ENCODE measurements at regions not wholly inside any gene's neighbourhood (a gene's known extent, or its start where the extent isn't known, plus 50 kb on each side); places are given as distances from the start of the nearest gene placed in this dataset.
"Not testable (repeated sequence)": the region's sequence is repeated elsewhere in the genome, so short reads cannot be mapped to it uniquely, and the experiment has no call there.

GRCh38 chr15:26114128-26114527, 251.0 kb upstream of the ATP10A start:
- H3K9me3 Mint-ChIP-seq; POLR2A ChIA-PET; H3K27ac Mint-ChIP-seq; H3K27me3 Mint-ChIP-seq; DNase-seq; H3K4me1 Mint-ChIP-seq; CTCF ChIA-PET; H3K4me3 Mint-ChIP-seq; H3K36me3 Mint-ChIP-seq (ENCODE audit: low read depth): not testable (repeated sequence)

- H3K9me3 Mint-ChIP-seq = no peaks in the 10 kb centered on the region
- no peaks in the 10 kb centered on the region for H3K4me1 Mint-ChIP-seq
- no peak overlapping the region for H3K27ac Mint-ChIP-seq
- ChIA-PET CTCF (no interaction called here), POLR2A (no interaction called here)
- no peak for DNase-seq
- H3K4me3 Mint-ChIP-seq = no peak overlapping the region
- H3K27me3 Mint-ChIP-seq = peaks cover 2% of the 10 kb centered on the region
- no peaks in the 10 kb centered on the region for H3K36me3 Mint-ChIP-seq (ENCODE audit: low read depth)
These were observed 250.2 kb upstream of the ATP10A start for GRCh38 chr15:26113296-26113695.

GRCh38 chr15:26109203-26109602, 246.1 kb upstream of the ATP10A start:
- Mint-ChIP-seq H3K27me3 (peaks cover 5% of the 10 kb centered on the region), H3K36me3 (ENCODE audit: low read depth) (no peaks in the 10 kb centered on the region), H3K4me3 (no peak overlapping the region), H3K4me1 (no peaks in the 10 kb centered on the region), H3K27ac (no peak overlapping the region), H3K9me3 (no peaks in the 10 kb centered on the region)
- ChIA-PET POLR2A (no interaction called here), CTCF (no interaction called here)
- DNase-seq = no peak

GRCh38 chr15:26106556-26106955, 243.4 kb upstream of the ATP10A start:
- no peaks in the 10 kb centered on the region for H3K9me3 Mint-ChIP-seq
- CTCF ChIA-PET = no interaction called here
- peaks cover 5% of the 10 kb centered on the region for H3K27me3 Mint-ChIP-seq
- H3K4me1 Mint-ChIP-seq = no peaks in the 10 kb centered on the region
- no peak overlapping the region for H3K4me3 Mint-ChIP-seq
- DNase-seq = no peak
- POLR2A ChIA-PET = no interaction called here
- no peak overlapping the region for H3K27ac Mint-ChIP-seq
- H3K36me3 Mint-ChIP-seq (ENCODE audit: low read depth) = no peaks in the 10 kb centered on the region

- ChIA-PET CTCF (no interaction called here), POLR2A (no interaction called here)
- Mint-ChIP-seq H3K4me3 (no peak overlapping the region), H3K27ac (no peak overlapping the region), H3K27me3 (peaks cover 3% of the 10 kb centered on the region), H3K9me3 (no peaks in the 10 kb centered on the region), H3K4me1 (no peaks in the 10 kb centered on the region), H3K36me3 (ENCODE audit: low read depth) (no peaks in the 10 kb centered on the region)
- DNase-seq = no peak
These were observed 239.9 kb upstream of the ATP10A start for GRCh38 chr15:26103002-26103404.

- Mint-ChIP-seq H3K4me1 (no peaks in the 10 kb centered on the region), H3K27ac (no peak overlapping the region), H3K4me3 (no peak overlapping the region), H3K27me3 (peaks cover 3% of the 10 kb centered on the region), H3K9me3 (no peaks in the 10 kb centered on the region), H3K36me3 (ENCODE audit: low read depth) (no peaks in the 10 kb centered on the region)
- no peak for DNase-seq
- ChIA-PET CTCF (no interaction called here), POLR2A (no interaction called here)
These were observed 239.2 kb upstream of the ATP10A start for GRCh38 chr15:26102365-26102764.

- H3K4me1 Mint-ChIP-seq = no peaks in the 10 kb centered on the region
- H3K27ac Mint-ChIP-seq = no peak overlapping the region
- H3K36me3 Mint-ChIP-seq (ENCODE audit: low read depth) = no peaks in the 10 kb centered on the region
- no peaks in the 10 kb centered on the region for H3K27me3 Mint-ChIP-seq
- no peaks in the 10 kb centered on the region for H3K9me3 Mint-ChIP-seq
- ChIA-PET CTCF (interaction anchor here (0.7 kb wide), 1 partner anchor 30 kb away, joined by 3 read pairs; no protein-coding TSS in a partner anchor), POLR2A (no interaction called here)
- DNase-seq = no peak
- H3K4me3 Mint-ChIP-seq = no peak overlapping the region
These were observed 238.3 kb upstream of the ATP10A start for GRCh38 chr15:26101443-26101842.

- POLR2A ChIA-PET = no interaction called here
- CTCF ChIA-PET = no interaction called here
- Mint-ChIP-seq H3K4me3 (no peak overlapping the region), H3K36me3 (ENCODE audit: low read depth) (no peaks in the 10 kb centered on the region), H3K9me3 (no peaks in the 10 kb centered on the region), H3K4me1 (no peaks in the 10 kb centered on the region), H3K27ac (no peak overlapping the region), H3K27me3 (peaks cover 7% of the 10 kb centered on the region)
- DNase-seq = no peak
These were observed 235.7 kb upstream of the ATP10A start for GRCh38 chr15:26098801-26099200.

- peaks cover 7% of the 10 kb centered on the region for H3K27me3 Mint-ChIP-seq
- ChIA-PET POLR2A (no interaction called here), CTCF (no interaction called here)
- no peaks in the 10 kb centered on the region for H3K4me1 Mint-ChIP-seq
- no peaks in the 10 kb centered on the region for H3K36me3 Mint-ChIP-seq (ENCODE audit: low read depth)
- DNase-seq = no peak
- H3K4me3 Mint-ChIP-seq = no peak overlapping the region
- H3K27ac Mint-ChIP-seq = no peak overlapping the region
- H3K9me3 Mint-ChIP-seq = no peaks in the 10 kb centered on the region
These were observed 234.1 kb upstream of the ATP10A start for GRCh38 chr15:26097216-26097615.

GRCh38 chr15:26096581-26096980, 233.5 kb upstream of the ATP10A start:
- CTCF ChIA-PET = no interaction called here
- H3K27ac Mint-ChIP-seq = no peak overlapping the region
- POLR2A ChIA-PET = no interaction called here

GRCh38 chr15:26095710-26096330, 232.7 kb upstream of the ATP10A start:
- Mint-ChIP-seq H3K4me1 (no peaks in the 10 kb centered on the region), H3K9me3 (no peaks in the 10 kb centered on the region), H3K4me3 (no peak overlapping the region), H3K27ac (no peak overlapping the region), H3K36me3 (ENCODE audit: low read depth) (no peaks in the 10 kb centered on the region), H3K27me3 (peaks cover 10% of the 10 kb centered on the region)
- CTCF ChIA-PET = interaction anchor here (0.6 to 1.0 kb wide), 2 partner anchors 9 to 66 kb away, joined by 3 to 4 read pairs; no protein-coding TSS in a partner anchor
- POLR2A ChIA-PET = no interaction called here
- no peak for DNase-seq

More at GRCh38 chr15:26096581-26096980, 233.5 kb upstream of the ATP10A start:
- no peak for DNase-seq
- Mint-ChIP-seq H3K27me3 (peaks cover 7% of the 10 kb centered on the region), H3K9me3 (no peaks in the 10 kb centered on the region), H3K4me3 (no peak overlapping the region), H3K4me1 (no peaks in the 10 kb centered on the region), H3K36me3 (ENCODE audit: low read depth) (no peaks in the 10 kb centered on the region)

- ChIA-PET CTCF (no interaction called here), POLR2A (no interaction called here)
- Mint-ChIP-seq H3K27me3 (peaks cover 12% of the 10 kb centered on the region), H3K27ac (no peak overlapping the region), H3K4me3 (no peak overlapping the region), H3K36me3 (ENCODE audit: low read depth) (no peaks in the 10 kb centered on the region), H3K9me3 (no peaks in the 10 kb centered on the region), H3K4me1 (no peaks in the 10 kb centered on the region)
- DNase-seq = no peak
These were observed 228.1 kb upstream of the ATP10A start for GRCh38 chr15:26091184-26091583.

- Mint-ChIP-seq H3K4me3 (no peak overlapping the region), H3K9me3 (no peaks in the 10 kb centered on the region), H3K4me1 (peaks cover 7% of the 10 kb centered on the region), H3K27me3 (peaks cover 5% of the 10 kb centered on the region), H3K27ac (no peak overlapping the region), H3K36me3 (ENCODE audit: low read depth) (no peaks in the 10 kb centered on the region)
- ChIA-PET CTCF (no interaction called here), POLR2A (no interaction called here)
- DNase-seq = no peak
These were observed 224.8 kb upstream of the ATP10A start for GRCh38 chr15:26087881-26088280.

GRCh38 chr15:26087395-26087794, 224.3 kb upstream of the ATP10A start:
- Mint-ChIP-seq H3K27ac (no peak overlapping the region), H3K4me1 (peaks cover 10% of the 10 kb centered on the region), H3K27me3 (peaks cover 5% of the 10 kb centered on the region), H3K9me3 (no peaks in the 10 kb centered on the region), H3K4me3 (no peak overlapping the region), H3K36me3 (ENCODE audit: low read depth) (no peaks in the 10 kb centered on the region)
- DNase-seq = no peak
- POLR2A ChIA-PET = no interaction called here
- CTCF ChIA-PET = no interaction called here
